Keratinocyte (primary cell): ENCODE measurements at regions not wholly inside any gene's neighbourhood (a gene's known extent, or its start where the extent isn't known, plus 50 kb on each side); places are given as distances from the start of the nearest gene placed in this dataset.

Experiments used
- DNase-seq: peaks from one replicate; pipeline ENCODE4 v3.0.0-alpha.2; 2011; ENCODE audit warnings: low read depth, missing footprints, low spot score
- FAIRE-seq: peaks from 2 replicates; lab custom pipeline; 2011; peaks lifted over from hg19 to GRCh38; lab: Jason Lieb, UNC
- H2AFZ ChIP-seq: 2 replicates; pipeline ENCODE4 v1.6.0; 2012; ENCODE audit warnings: low read length, control low read depth, inconsistent platforms; ENCODE audit not compliant: control insufficient read depth
- H3K27ac ChIP-seq: 2 replicates; pipeline ENCODE4 v1.5.1; 2011; ENCODE audit warnings: low read length; ENCODE audit not compliant: control insufficient read depth, insufficient read depth
- H3K27me3 ChIP-seq: 3 replicates; pipeline ENCODE4 v1.6.0; 2011; ENCODE audit warnings: low read length; ENCODE audit not compliant: control insufficient read depth, insufficient read depth; ENCODE audit errors: extremely low read depth
- H3K36me3 ChIP-seq, 2 experiments: 2 replicates in 1 of 2; 3 replicates in 1 of 2; pipeline ENCODE4 v1.5.1; 2011; ENCODE audit warnings: low read length in 2 of 2, mild to moderate bottlenecking in 1 of 2; ENCODE audit not compliant: control insufficient read depth in 2 of 2, insufficient read depth in 2 of 2; ENCODE audit errors: extremely low read depth in 1 of 2
- H3K4me1 ChIP-seq: 3 replicates; pipeline ENCODE4 v1.5.1; 2011; ENCODE audit warnings: low read length; ENCODE audit not compliant: control insufficient read depth, insufficient read depth; ENCODE audit errors: extremely low read depth
- H3K4me2 ChIP-seq: 3 replicates; pipeline ENCODE4 v1.6.0; 2011; ENCODE audit warnings: low read depth, low read length; ENCODE audit not compliant: control insufficient read depth, insufficient read depth; ENCODE audit errors: extremely low read depth
- H3K4me3 ChIP-seq, 3 experiments: fragments of 200-600 bp in 1 of 3; sonication (generic) in 1 of 3; 2 replicates in 2 of 3; 3 replicates in 1 of 3; pipeline ENCODE4 v1.5.1; 2011 to 2016; ENCODE audit warnings: low read length in 3 of 3, mild to moderate bottlenecking in 3 of 3, control low read depth in 2 of 3, inconsistent platforms in 1 of 3, low read depth in 1 of 3, mixed read lengths in 1 of 3, mixed run types in 1 of 3, moderate library complexity in 1 of 3; ENCODE audit not compliant: control insufficient read depth in 2 of 3, insufficient read depth in 2 of 3; ENCODE audit errors: extremely low read depth in 1 of 3
- H3K79me2 ChIP-seq: 2 replicates; pipeline ENCODE4 v1.6.0; 2012; ENCODE audit warnings: low read length; ENCODE audit not compliant: control insufficient read depth, insufficient read depth
- H3K9ac ChIP-seq: 3 replicates; pipeline ENCODE4 v1.6.0; 2011; ENCODE audit warnings: low read length; ENCODE audit not compliant: control insufficient read depth, insufficient read depth; ENCODE audit errors: extremely low read depth
- H3K9me1 ChIP-seq: 3 replicates; pipeline ENCODE4 v1.6.0; 2011; ENCODE audit warnings: low read length; ENCODE audit not compliant: control insufficient read depth, insufficient read depth; ENCODE audit errors: extremely low read depth
- H3K9me3 ChIP-seq: 2 replicates; pipeline ENCODE4 v1.5.1; 2012; ENCODE audit warnings: low read depth, low read length; ENCODE audit not compliant: control insufficient read depth
- H4K20me1 ChIP-seq: 3 replicates; pipeline ENCODE4 v1.6.0; 2011; ENCODE audit warnings: low read length; ENCODE audit not compliant: control insufficient read depth, insufficient read depth; ENCODE audit errors: extremely low read depth
- CTCF ChIP-seq, 3 experiments: IDR thresholded peaks in 1 of 3; conservative IDR thresholded peaks in 1 of 3; optimal IDR thresholded peaks in 1 of 3; 2 replicates in 2 of 3; 3 replicates in 1 of 3; pipeline versions ENCODE3 to v1.5.1; 2011; ENCODE audit warnings: low read length in 3 of 3, mild to moderate bottlenecking in 3 of 3, moderate library complexity in 2 of 3, control low read depth in 1 of 3, inconsistent platforms in 1 of 3; ENCODE audit not compliant: insufficient read depth in 2 of 3; ENCODE audit errors: extremely low read depth in 1 of 3
- EZH2 ChIP-seq: IDR thresholded peaks from one replicate; pipeline ENCODE4 v1.6.1; 2012; ENCODE audit warnings: inconsistent platforms, mild to moderate bottlenecking, low read length, moderate library complexity
- dilution Hi-C: fragments of 300-500 bp; cut with MboI; formaldehyde crosslinking; loops from one replicate; pipeline ENCODE4 v1.7.0; 2020; ENCODE audit warnings: low sequenced_read_pairs; ENCODE audit not compliant: extremely low pct_ligation_motif_present

GRCh38 chr5:91436241-91436640, 53.1 kb upstream of the ARRDC3 start:
- Histone ChIP-seq H3K9me1 (no peaks in the 10 kb centered on the region), H3K4me2 (no peak overlapping the region), H2AFZ (no peak overlapping the region), H3K4me3 (no peak overlapping the region), H3K9ac (no peak overlapping the region), H3K9me3 (no peaks in the 10 kb centered on the region), H3K4me1 (no peaks in the 10 kb centered on the region), H3K79me2 (no peaks in the 10 kb centered on the region), H3K36me3 (no peaks in the 10 kb centered on the region), H3K27ac (no peak overlapping the region), H4K20me1 (no peaks in the 10 kb centered on the region), H3K27me3 (no peaks in the 10 kb centered on the region)
- dilution Hi-C loops, result no loop called here
- TF ChIP-seq CTCF (optimal IDR thresholded peaks at IDR 0.05 in 1 of 3, IDR thresholded peaks at IDR 0.05 in 1 of 3, conservative IDR thresholded peaks at IDR 0.05 in 1 of 3; ENCODE audit: extremely low read depth in 1 of 3, insufficient read depth in 2 of 3, low read length in 3 of 3), result no peak
- no peak for TF ChIP-seq EZH2
- DNase-seq (no peak), FAIRE-seq (no peak)

- H3K9me1 ChIP-seq, result no peaks in the 10 kb centered on the region
- no peak overlapping the region for H3K4me2 ChIP-seq
- no peak overlapping the region for H3K9ac ChIP-seq
- FAIRE-seq (no peak), DNase-seq (no peak)
- dilution Hi-C loops, result no loop called here
- H3K27ac ChIP-seq, result no peak overlapping the region
- H3K4me1 ChIP-seq, result no peaks in the 10 kb centered on the region
- no peaks in the 10 kb centered on the region for H3K27me3 ChIP-seq
- H3K4me3 ChIP-seq, result no peak overlapping the region
- no peak overlapping the region for H2AFZ ChIP-seq
- no peak for TF ChIP-seq CTCF (optimal IDR thresholded peaks at IDR 0.05 in 1 of 3, IDR thresholded peaks at IDR 0.05 in 1 of 3, conservative IDR thresholded peaks at IDR 0.05 in 1 of 3; ENCODE audit: extremely low read depth in 1 of 3, insufficient read depth in 2 of 3, low read length in 3 of 3)
- TF ChIP-seq EZH2, result no peak
- H4K20me1 ChIP-seq, result no peaks in the 10 kb centered on the region
- no peaks in the 10 kb centered on the region for H3K9me3 ChIP-seq
- no peaks in the 10 kb centered on the region for H3K79me2 ChIP-seq
- no peaks in the 10 kb centered on the region for H3K36me3 ChIP-seq
Measured at GRCh38 chr5:91434348-91434747, 51.2 kb upstream of the ARRDC3 start.
